GM12892 (cell line): ENCODE measurements at regions not wholly inside any gene's neighbourhood (a gene's known extent, or its start where the extent isn't known, plus 50 kb on each side); places are given as distances from the start of the nearest gene placed in this dataset.

Experiments
- POLR2A ChIP-seq: IDR thresholded peaks from 2 replicates; pipeline ENCODE4 v1.6.1; 2011; ENCODE audit warnings: low read depth, low read length, control low read depth
- POLR2AphosphoS5 ChIP-seq: IDR thresholded peaks from 2 replicates; pipeline ENCODE4 v1.6.1; 2011; ENCODE audit warnings: low read depth, low read length, control low read depth

DNA sequence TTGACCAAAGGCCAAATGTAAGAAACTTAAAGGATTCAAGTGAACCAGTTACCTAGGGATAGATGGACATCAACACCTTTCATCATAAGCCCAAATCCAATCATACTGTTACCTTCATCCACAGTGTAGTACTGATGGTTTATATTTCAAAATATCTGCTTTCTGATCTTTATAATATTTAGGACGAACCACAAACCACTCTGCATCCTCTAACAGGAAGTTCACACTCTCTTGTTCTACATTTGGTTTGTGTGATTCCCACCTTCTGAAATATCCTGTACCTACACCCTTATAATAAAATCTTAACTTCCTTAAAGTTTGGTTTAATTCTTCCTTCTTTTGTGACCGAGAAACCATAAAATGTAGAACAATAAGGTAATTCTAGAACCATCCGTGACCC, 535.7 kb upstream of the CHAC2 start:
- TF ChIP-seq POLR2A (no peak), POLR2AphosphoS5 (no peak)
